ENCODE measurements at regions not wholly inside any gene's neighbourhood (a gene's known extent, or its start where the extent isn't known, plus 50 kb on each side); places are given as distances from the start of the nearest gene placed in this dataset.

DNA sequence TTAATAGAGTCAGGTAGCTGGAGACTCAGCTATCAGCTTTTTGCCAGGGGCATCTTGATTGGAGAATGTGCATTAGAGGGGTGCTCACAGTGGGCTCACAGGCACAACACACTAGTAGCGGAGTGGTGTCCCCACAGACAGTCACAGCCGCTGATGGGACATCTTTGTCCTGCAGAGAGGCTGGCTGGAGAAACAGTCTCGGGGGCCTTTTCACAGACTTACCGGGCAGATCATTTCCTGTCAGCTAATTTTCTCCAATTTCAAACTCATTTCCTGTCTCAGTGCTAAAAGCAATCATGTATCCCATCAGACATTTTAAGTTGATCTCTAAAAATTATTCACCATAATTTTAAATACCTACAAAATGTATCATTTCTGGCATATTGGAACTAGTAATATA, 562.6 kb downstream of the DCDC2C start:
- DNase-seq, result no peak

DNA sequence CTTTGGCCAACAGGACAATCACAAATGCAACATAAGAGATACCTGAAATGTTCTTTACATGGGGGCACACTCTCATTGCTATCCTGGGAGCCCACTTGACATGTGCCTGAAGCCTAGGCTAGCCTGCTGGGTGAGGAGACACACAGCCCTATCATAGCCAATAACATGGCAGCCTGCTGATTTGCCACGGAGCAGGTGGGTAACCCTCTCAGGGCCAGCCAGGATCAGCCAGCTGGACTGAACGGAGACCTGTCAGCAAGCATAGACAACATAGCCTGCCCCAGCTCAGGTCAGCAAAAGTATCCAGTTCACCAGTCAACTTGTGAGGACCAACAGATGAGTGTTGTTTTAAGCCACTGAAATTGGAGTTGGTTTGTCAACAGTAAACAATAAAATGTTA, 566.5 kb downstream of the DCDC2C start:
- DNase-seq, result no peak

DNA sequence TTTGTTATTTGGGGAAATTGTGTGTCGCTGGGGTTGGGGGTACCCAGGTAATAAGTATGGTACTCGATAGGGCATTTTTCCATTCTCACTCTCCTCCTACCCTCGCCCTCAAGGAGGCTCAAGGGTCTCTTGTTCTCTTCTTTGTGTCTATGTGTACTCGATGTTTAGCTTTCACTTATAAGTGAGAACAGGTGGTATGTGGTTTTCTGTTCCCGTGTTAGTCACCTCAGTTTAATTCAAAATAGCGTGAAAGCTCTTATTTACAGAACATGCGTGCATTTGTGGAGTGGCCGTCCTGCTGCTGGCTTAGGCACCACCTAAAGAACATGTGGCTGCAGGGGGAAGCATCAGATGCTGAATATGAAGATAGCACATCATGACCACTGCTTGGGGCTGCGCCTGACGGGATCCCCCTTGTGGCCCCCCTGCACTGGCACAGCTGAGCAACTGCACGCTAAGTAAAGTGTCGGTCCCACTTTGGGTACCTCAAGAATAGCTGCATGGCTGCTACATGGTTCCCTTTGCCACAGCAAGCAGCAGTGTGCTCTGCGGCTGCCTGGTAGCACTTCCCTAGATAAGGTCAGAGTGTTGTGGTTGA, 569.0 kb downstream of the DCDC2C start:
- DNase-seq, result peak; percentile 99

DNA sequence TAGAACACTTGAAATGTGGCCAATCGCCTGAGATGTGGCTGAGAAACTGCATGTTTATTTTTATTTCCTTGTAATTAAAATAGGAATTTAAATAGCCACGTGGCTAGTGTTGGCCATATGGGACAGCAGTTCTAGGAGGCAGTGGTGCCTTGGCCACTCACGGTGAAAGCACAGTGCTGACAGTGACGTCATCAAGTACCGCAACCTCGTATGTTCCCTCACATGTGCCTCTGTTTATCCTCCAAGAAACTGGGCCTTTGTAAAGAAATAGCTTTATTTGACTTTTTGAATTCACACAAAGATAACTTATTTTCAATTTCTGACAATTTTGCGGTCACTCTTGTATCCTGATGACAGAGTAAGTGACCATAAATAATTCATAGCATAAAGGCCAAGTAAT, 575.0 kb downstream of the DCDC2C start:
- DNase-seq, result no peak

DNA sequence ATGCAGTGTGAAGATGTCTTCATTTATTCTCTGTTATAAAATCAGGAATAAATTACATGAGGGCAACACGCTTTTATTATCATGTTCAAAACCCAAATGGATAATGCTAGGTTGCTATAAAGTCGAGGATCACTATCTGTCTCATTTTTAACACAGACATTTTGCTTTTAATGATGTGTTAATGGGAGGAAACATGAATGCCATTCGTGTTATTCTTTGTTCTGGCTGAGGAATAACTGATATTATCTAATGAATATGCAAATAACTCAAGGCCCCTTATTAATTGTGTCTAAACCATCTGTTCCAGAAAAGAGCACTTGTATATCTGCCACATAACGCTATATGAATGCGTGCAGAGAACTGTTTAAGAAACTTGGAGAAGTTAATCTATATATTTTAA, 576.1 kb downstream of the DCDC2C start:
- DNase-seq, result no peak

DNA sequence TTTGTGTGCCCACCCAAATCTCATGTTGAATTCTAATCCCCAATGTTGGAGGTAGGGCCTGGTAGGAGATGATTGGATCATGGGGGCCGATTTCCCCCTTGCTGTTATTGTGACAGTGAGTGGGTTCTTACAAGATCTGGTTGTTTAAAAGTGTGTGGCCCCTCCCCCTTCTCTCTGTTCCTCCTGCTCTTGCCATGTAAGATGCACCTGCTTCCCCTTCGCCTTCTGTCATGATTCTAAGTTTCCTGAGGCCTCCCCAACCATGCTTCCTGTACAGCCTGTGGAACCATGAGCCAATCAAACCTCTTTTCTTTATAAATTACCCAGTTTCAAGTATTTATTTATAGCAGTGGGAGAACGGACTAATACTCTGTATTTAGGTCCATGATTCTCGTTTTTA, 588.1 kb downstream of the DCDC2C start:
- DNase-seq, result no peak

DNA sequence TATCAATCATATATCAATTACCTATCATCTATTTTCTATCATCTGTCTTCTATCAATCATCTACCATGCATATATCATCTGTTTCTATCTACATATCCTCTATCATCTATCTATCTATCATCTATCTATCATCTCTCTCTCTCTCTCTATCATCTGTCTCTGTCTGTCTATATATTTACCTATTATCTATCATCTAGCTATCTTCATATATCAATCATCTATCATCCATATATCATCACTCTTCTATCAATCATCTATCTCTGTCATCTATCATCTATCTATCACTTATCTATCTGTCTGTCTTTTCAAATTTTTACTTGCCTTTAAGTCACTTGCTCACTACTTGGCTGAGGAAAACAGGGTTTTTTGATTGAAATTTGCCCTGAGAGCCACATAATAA, 592.3 kb downstream of the DCDC2C start:
- DNase-seq, result no peak

DNA sequence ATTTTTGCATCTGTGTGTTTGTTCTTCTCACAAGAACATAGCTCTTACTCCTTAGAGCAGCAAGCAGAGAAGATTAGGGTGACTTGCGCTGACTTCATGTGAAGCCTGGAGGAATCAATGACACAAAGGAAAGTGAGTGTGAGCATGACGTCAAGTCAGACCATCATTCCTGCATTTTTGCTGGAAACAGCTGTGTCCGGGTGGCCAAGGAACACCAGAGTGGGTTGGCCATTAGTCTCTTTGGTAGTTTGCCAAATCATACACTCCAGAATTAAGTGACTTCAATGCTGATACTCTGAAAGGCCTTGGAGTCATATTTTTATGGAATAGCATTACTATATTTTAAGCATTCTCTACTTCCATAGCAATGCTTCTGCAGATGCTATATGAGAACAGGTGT, 597.2 kb downstream of the DCDC2C start:
- no peak for DNase-seq

DNA sequence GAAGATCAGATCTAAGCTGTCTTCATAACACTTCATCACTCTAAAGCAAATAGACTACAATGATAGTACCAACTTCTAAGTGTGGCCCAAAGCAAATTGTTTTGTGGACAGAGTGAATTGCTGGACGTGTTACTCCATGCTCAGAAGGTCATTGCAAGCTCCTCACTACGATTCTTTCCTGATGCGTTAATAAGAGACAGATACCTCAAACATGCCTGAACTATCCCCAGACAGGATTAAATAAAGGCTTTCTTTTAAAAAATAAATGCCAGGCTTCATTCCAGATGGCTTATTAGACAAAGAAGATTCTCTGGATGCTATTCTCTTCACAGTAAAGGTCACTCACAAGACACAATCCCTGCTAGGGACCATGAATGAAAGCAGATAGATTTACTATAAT, 621.2 kb downstream of the DCDC2C start:
- DNase-seq, result no peak

DNA sequence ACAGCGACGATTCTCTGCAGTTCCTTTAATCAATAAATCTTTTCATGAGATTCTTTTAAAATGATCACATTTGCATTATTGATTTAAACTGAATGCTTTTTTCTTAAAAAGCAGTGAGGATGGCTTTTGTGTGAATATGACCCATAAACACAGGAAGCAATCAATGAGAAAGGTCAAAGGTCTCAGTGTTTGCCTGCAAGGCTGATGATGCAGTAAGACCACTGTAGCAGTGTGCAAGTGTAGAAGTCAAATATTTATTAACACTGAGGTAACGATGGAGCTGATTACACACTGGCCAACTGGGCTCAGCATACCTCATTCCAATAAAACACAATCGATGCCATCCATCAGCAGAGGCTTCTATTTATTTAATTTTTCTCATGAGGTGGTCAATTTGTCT, 633.5 kb downstream of the DCDC2C start:
- no peak for DNase-seq

DNA sequence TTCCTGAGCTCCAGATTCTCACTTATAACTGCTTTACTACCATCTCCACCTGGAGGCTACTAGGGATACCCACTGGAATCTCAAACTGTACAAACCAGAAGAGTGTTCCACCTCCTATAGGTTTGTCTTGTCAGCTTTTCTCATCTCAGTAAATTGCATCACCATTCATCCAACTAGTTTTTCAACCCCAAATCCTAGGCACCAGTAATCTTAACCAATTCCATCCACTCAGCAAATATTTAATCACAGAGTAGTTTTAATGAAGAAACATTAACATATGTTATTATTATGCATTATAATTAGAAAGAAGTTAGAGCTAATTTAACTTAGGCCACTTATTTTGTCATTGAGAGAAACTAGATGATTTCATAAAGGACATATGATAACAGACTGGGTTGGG, 635.0 kb downstream of the DCDC2C start:
- DNase-seq, result no peak

DNA sequence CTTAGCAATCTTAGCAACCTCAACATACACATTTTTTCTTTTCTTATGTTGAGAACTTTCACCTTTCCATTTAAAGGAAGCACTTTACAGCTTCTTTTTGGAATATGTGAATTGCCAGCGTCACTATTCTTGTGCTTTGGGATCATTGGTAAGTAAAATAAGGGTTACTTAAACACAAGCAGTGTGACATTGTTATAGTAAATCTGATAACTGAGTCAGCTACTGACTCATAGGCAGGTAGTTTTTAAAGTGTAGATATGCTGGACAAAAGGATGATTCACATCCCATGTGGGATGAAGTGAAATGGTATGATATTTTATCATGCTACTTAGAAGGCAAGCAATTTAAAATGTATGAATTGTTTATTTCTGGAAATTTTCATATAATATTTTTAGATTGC, 637.2 kb downstream of the DCDC2C start:
- DNase-seq, result no peak

DNA sequence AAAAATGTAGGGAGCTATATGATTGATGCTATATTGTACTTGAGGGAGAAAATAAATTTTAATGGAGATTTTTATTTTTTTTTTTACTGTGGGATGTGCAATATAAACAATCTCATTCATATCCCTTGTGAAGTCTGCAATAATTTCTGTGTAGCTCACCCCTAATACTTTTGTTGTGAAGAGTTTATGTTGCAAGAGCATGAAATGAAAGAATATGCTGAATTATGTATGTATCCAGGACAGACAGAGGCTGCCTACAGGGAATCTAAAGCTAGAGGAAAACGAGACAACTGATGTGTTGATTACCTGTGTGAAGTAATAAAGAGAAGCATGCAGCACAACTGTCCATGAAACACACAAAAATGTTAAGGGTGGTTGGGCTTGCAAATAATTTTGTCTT, 643.3 kb downstream of the DCDC2C start:
- no peak for DNase-seq

DNA sequence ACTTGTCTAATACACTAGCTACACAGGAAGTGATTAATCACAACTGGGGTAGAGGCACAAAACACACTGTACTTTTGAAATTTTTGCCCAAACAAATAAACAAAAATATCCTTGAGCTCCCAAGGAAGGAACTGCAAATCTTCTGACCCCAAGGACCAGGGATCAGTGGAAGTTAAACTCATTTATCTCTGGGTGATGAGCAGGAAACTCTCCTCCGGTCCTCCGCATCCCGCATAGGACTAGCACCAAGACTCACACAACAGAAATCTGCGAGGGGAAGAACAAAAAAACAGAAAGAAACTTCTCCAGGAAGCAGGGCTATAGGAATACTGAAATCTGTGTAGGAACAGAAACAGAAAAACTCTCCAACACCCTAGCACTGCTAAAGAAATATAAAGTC, 650.3 kb downstream of the DCDC2C start:
- no peak for DNase-seq

DNA sequence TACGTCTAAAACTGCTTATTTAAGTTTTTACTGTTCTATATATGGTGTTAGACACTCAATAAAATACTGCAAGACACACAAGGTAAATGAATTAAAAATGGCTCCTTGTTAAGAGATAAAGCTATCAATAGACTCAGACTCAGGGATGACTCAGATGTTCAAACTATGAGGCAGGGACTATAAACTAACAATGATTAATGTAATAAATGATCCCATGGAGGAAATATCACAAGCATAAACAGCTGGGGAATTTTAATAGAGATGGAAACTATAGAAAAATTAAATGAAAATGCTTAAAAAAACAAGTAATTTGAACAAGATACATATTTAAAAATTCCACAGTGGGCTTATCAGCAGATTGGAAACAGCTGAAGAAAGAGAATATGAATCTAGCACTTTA, 650.8 kb downstream of the DCDC2C start:
- no peak for DNase-seq

DNA sequence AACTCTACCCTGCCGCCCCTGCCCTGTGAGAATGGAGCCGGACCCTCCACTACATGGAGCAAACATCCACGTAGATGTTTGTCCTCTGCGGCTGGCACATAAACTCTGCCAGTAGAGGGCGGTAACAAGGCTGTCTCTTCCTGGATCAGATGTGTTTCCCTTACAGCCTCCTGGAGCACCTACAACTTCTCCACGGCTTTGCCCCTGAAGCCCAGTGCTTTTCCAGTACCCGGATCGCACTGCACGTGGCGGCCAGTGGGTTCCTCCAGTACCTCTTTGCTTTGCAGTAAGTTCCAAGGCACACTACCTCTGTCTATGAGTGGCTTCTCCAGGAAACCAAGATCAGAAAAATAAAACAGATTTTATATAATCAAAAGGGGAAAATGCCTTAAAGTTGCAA, 651.3 kb downstream of the DCDC2C start:
- DNase-seq, result no peak

DNA sequence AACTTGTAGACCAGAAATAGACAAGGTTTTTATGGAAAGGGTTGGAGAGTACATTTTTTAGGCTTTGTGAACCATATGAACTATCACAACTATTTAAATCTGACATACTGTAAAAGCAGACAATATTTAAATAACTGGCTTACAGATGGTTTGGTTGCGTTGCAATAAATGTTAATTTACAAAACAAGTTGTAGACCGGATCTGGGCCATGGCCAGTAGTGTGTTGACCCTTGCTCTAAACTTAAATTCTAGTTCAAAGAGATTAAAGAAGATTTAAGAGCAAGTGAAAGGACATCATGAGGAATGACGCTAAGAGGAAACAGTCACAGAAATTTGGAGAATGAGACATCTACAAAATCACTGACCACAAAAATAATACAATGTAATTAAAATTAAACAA, 652.7 kb downstream of the DCDC2C start:
- no peak for DNase-seq

DNA sequence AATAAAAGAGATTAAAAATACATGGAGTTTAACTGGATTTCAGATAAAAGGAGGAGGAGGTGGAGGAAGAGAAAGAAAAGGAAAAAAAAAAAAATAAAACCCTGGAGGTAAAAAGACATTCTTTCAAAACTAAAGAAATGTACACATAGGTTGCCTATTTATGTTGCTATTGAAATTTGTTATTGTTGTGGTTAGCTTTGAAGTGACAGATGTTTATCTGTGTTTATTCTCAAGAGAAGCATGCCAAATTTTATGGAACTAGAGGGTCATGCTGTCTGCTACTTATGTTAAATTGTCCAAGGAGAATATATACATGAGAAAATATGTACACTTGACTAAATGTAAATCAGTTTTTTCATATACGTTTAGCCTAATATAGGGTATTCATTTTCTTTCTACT, 653.2 kb downstream of the DCDC2C start:
- DNase-seq, result peak; percentile 22

DNA sequence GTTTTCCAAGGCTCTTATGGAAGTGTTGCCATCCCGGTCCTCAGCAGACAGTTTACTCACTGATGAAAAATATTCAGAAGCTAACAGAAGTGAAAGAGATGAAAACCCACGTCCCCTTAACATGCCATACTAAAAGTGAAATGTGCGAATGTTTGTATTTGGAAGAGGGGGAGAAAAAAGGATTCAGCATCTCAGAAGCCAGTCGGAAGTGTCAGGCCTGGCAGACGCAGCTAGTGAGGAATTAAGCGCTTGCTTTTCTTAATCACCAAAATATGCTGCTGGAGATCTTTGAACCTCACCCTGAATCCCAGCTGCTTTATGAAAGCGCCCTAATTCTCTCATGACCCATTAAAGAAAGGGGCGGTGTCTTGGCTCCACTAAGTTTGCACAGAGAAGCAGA, 653.7 kb downstream of the DCDC2C start:
- DNase-seq, result peak; percentile 44

DNA sequence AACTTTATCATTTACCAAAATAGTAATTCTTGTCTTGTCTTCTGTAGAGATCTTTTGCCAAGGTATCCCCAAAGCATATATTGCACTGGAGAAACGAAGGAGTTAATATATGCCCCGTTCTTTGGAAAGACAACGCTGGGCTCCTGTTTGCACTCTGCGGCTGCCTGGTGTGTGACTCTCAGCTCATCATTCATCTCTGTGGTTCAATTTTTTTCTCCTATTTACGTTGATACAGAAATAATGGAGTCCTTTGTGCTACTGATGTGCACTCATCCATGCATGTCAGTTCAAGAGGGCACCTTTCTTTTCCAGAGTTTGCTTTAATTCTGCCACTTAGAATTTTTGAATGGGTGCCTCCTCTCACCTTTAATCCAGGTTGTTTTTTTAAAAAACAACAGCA, 655.5 kb downstream of the DCDC2C start:
- peak; percentile 97 for DNase-seq

DNA sequence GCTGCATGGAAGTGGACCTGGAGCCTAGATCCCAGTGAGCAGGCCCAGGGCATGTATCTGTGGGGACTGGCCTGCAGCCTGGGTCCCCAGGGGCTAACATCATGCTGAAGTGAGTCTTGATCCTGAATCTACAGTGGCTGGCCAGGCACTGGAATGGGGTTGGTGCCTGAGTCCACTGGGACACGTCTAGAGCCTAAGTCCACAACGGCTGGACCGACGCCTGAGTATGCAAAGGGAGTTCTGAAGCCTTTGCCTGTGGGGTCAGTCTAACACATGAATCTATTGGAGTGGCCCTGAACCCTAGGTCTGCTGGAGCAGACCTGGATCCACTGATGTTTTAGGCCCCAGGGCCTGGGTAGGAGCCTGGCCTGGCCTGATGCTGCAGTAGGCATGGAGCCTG, 665.5 kb downstream of the DCDC2C start:
- DNase-seq, result no peak

DNA sequence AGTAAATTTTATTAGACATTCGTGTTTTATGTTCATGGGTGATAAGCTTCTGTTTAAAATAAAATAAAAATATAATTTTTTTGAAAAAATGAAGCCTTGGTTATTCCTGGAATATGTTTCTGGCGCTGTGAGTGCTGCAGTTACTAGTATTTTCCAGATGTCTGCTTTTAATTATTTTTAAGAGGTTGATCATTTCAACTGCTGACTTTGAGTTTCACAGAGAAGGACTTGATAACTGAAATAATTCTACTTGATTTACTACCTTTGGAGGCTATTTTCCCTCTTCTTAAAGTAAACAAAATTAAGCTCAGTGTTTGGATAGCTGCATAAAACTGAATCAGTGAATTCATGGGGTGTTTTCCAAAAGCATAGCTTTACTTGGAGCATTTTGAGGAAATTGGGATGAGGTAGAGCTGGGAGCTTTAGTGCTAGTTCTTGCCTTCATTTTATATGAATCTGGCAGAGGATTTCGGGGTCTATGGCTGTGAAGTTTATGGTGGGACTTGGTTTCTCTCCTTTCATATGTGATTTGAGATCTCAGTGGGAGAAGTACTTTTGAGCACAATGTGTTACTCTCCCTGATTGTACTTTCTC, 666.5 kb downstream of the DCDC2C start:
- no peak for DNase-seq

DNA sequence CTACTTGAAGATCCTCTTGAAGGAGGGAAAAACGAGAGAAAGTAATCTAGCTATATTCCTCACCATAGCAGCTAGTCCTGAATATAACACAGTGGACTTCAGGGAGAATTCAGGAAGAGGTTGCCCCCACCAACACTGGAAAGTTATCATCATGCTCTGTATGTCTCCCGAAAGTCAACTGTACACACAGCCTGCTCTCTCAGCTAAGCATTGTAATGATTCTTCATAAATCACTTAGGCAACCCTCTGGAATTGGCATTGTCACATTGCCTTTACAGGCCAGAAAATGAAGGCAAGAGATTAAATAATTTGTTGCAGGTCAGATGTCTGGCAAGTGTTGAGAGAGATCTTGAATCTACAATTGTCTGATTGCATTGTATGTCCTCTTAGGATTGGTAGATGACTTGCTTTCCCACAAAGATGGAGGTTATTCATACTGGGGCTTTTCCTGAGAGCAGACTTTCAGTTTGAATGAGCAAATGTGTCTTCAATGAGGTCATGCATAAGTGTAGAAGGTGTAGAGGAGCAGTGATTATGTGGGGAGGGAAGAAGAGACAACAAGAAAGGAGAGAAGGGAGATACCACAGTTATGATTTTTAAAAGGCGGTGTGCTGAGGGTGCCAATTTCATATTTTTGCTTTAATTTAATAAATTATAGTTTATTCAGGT, 667.2 kb downstream of the DCDC2C start:
- no peak for DNase-seq

DNA sequence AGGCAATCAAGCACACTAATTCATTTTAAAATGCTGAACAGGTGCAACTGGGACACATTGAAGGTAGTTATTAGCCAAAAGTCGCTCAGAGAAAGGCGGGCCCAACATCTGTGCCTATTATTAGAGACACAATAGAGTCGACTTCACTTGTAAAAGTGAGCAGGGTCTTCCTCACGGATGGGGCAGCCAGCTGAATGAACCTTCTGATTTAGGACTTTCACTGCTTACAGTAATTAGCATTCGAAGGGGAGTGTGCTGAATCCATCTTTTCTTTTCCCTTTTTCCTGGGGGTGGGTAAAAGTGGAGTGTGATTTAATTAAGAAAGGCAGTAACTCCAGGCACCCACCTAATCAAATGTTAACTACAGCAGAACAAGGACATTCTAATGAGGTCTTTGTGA, 677.7 kb downstream of the DCDC2C start:
- peak; percentile 94 for DNase-seq

DNA sequence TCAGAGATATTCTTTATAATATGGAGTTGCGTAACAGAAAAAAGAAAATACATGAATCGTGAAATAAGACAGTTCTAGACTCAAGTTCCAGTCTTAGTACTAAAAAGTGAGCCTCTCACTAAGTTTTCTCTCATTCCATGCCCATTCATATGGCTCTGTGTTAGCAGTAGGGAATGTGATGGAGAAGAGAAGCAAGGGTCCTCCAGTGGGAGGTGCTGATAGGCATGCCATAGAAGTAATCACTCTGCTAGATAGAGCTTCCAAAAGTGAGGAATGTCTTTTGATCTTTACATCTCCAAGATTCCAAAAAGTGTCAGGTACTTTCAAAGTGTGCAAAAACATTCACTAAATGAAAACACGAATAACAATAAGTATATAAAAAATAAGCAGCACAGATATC, 678.4 kb downstream of the DCDC2C start:
- DNase-seq, result no peak
